ENCODE measurements at regions not wholly inside any gene's neighbourhood (a gene's known extent, or its start where the extent isn't known, plus 50 kb on each side); places are given as distances from the start of the nearest gene placed in this dataset.
A peak's percentile ranks its signal among the peaks of the same experiment; 100 is the strongest.

GRCh38 chr18:8458546-8459215 lies 150.6 kb upstream of the RAB12 start:
- no peak for DNase-seq

- no peak for DNase-seq
Measured at GRCh38 chr18:8460748-8461147, 148.5 kb upstream of the RAB12 start.

GRCh38 chr18:8461544-8461943 lies 147.7 kb upstream of the RAB12 start:
- no peak for DNase-seq

GRCh38 chr18:8462651-8463185 lies 146.5 kb upstream of the RAB12 start:
- DNase-seq: no peak

GRCh38 chr18:8463791-8464190 lies 145.4 kb upstream of the RAB12 start:
- no peak for DNase-seq

GRCh38 chr18:8468191-8468590 lies 141.0 kb upstream of the RAB12 start:
- DNase-seq: no peak

GRCh38 chr18:8468921-8469335 lies 140.3 kb upstream of the RAB12 start:
- no peak for DNase-seq

- no peak for DNase-seq
Measured at GRCh38 chr18:8469544-8470130, 139.6 kb upstream of the RAB12 start.

GRCh38 chr18:8471372-8471771 lies 137.9 kb upstream of the RAB12 start:
- DNase-seq: no peak

GRCh38 chr18:8474661-8475060 lies 134.6 kb upstream of the RAB12 start:
- no peak for DNase-seq

GRCh38 chr18:8477615-8478014 lies 131.6 kb upstream of the RAB12 start:
- no peak for DNase-seq

- peak; percentile 63 to 88 (median 78) for DNase-seq
Measured at GRCh38 chr18:8478166-8478967, 130.9 kb upstream of the RAB12 start.

GRCh38 chr18:8478968-8479370 lies 130.3 kb upstream of the RAB12 start:
- DNase-seq: no peak

GRCh38 chr18:8479789-8480188 lies 129.4 kb upstream of the RAB12 start:
- DNase-seq: no peak

GRCh38 chr18:8480506-8481328 lies 128.5 kb upstream of the RAB12 start:
- DNase-seq: peak in 3 of 4 experiments; percentile 3 to 13 (median 4)

GRCh38 chr18:8484951-8485350 lies 124.3 kb upstream of the RAB12 start:
- no peak for DNase-seq

- DNase-seq: no peak
Measured at GRCh38 chr18:8489761-8490160, 119.5 kb upstream of the RAB12 start.

GRCh38 chr18:8491516-8491915 lies 117.7 kb upstream of the RAB12 start:
- no peak for DNase-seq

- no peak for DNase-seq
Measured at GRCh38 chr18:8493141-8493540, 116.1 kb upstream of the RAB12 start.

GRCh38 chr18:8496186-8496585 lies 113.1 kb upstream of the RAB12 start:
- no peak for DNase-seq

- DNase-seq: no peak
Measured at GRCh38 chr18:8498905-8499304, 110.3 kb upstream of the RAB12 start.

GRCh38 chr18:8499810-8500675 lies 109.2 kb upstream of the RAB12 start:
- DNase-seq: no peak

All from suppressor macrophage (primary cell).